OCI-LY1 (cell line): ENCODE measurements at regions not wholly inside any gene's neighbourhood (a gene's known extent, or its start where the extent isn't known, plus 50 kb on each side); places are given as distances from the start of the nearest gene placed in this dataset.
"Not testable (repeated sequence)": the region's sequence is repeated elsewhere in the genome, so short reads cannot be mapped to it uniquely, and the experiment has no call there.

ENCODE experiments used
- H2AFZ ChIP-seq: fragments of 200-600 bp; sonication (generic), shearing (Covaris generic); 2 replicates; pipeline ENCODE4 v1.6.0; 2014; ENCODE audit warnings: antibody characterized with exemption, mild to moderate bottlenecking, low read length
- H3F3A ChIP-seq: fragments of 200-600 bp; sonication (generic), shearing (Covaris generic); 2 replicates; pipeline ENCODE4 v1.6.0; 2014; ENCODE audit warnings: mild to moderate bottlenecking, antibody characterized with exemption, low read length, moderate library complexity; ENCODE audit not compliant: insufficient read depth
- H3K27ac ChIP-seq: fragments of 200-600 bp; sonication (generic); 2 replicates; pipeline ENCODE4 v1.5.1; 2014; ENCODE audit warnings: low read length, mixed run types, mild to moderate bottlenecking, low read depth; ENCODE audit not compliant: poor library complexity, severe bottlenecking
- H3K27me3 ChIP-seq: fragments of 200-600 bp; sonication (generic); 2 replicates; pipeline ENCODE4 v1.6.0; 2014; ENCODE audit warnings: antibody characterized with exemption, mild to moderate bottlenecking, low read length, moderate library complexity; ENCODE audit not compliant: insufficient read depth
- H3K36me3 ChIP-seq: fragments of 200-600 bp; sonication (generic); 2 replicates; pipeline ENCODE4 v1.6.1; 2014; ENCODE audit warnings: mild to moderate bottlenecking, antibody characterized with exemption, low read length, moderate library complexity, mixed read lengths; ENCODE audit not compliant: insufficient read depth
- H3K4me1 ChIP-seq: fragments of 200-600 bp; sonication (generic); 2 replicates; pipeline ENCODE4 v1.5.1; 2014; ENCODE audit warnings: mild to moderate bottlenecking, low read length, moderate library complexity; ENCODE audit not compliant: insufficient read depth, severe bottlenecking
- H3K4me2 ChIP-seq: fragments of 200-600 bp; sonication (generic), shearing (Covaris generic); 2 replicates; pipeline ENCODE4 v1.6.1; 2014; ENCODE audit warnings: low read length
- H3K4me3 ChIP-seq: fragments of 200-600 bp; sonication (generic); 2 replicates; pipeline ENCODE4 v1.5.1; 2014; ENCODE audit warnings: low read length, low read depth, mild to moderate bottlenecking, mixed read lengths; ENCODE audit not compliant: poor library complexity, severe bottlenecking
- H3K79me2 ChIP-seq: fragments of 200-600 bp; shearing (Covaris generic); 2 replicates; pipeline ENCODE4 v1.6.1; 2016; ENCODE audit warnings: mixed run types, low read length, mixed read lengths; ENCODE audit not compliant: insufficient read depth
- H3K9ac ChIP-seq: fragments of 200-600 bp; sonication (generic), shearing (Covaris generic); 2 replicates; pipeline ENCODE4 v1.6.1; 2014; ENCODE audit warnings: mild to moderate bottlenecking, low read length, mixed read lengths
- H3K9me2 ChIP-seq: fragments of 200-600 bp; sonication (generic), shearing (Covaris generic); 2 replicates; pipeline ENCODE4 v1.6.1; 2014; ENCODE audit warnings: low read depth, mild to moderate bottlenecking, low read length, mixed read lengths
- H3K9me3 ChIP-seq: fragments of 200-600 bp; shearing (Covaris generic); 2 replicates; pipeline ENCODE4 v1.6.1; 2014; ENCODE audit warnings: low read length, mixed read lengths
- H4K20me1 ChIP-seq: fragments of 200-600 bp; sonication (generic), shearing (Covaris generic); 2 replicates; pipeline ENCODE4 v1.6.0; 2016; ENCODE audit warnings: mild to moderate bottlenecking, low read length; ENCODE audit not compliant: insufficient read depth
- CTCF ChIP-seq: fragments of 200-600 bp; sonication (generic), shearing (Covaris generic); IDR thresholded peaks from 2 replicates; pipeline ENCODE4 v1.5.1; 2017; ENCODE audit warnings: mild to moderate bottlenecking, antibody characterized with exemption, low read length, moderate library complexity, mixed read lengths
- EZH2 ChIP-seq: fragments of 200-600 bp; sonication (generic), shearing (Covaris generic); IDR thresholded peaks from 2 replicates; pipeline ENCODE4 v1.8.0; 2017; ENCODE audit warnings: borderline replicate concordance, mixed run types, mild to moderate bottlenecking, antibody characterized with exemption, low read length, moderate library complexity, mixed read lengths

GRCh38 chr13:53285896-53286430 is 257.4 kb downstream of the OLFM4 start:
- no peaks in the 10 kb centered on the region for H3K9me3 ChIP-seq
- no peak overlapping the region for H3K9ac ChIP-seq
- H3K27ac ChIP-seq, result no peak overlapping the region
- H3K4me2 ChIP-seq, result no peak overlapping the region
- no peaks in the 10 kb centered on the region for H3K27me3 ChIP-seq
- no peak for TF ChIP-seq EZH2
- TF ChIP-seq CTCF, result no peak
- H3K4me1 ChIP-seq, result no peaks in the 10 kb centered on the region
- H2AFZ ChIP-seq, result no peak overlapping the region
- H3K79me2 ChIP-seq, result no peaks in the 10 kb centered on the region
- H3K36me3 ChIP-seq, result no peaks in the 10 kb centered on the region
- H3K4me3 ChIP-seq, result no peak overlapping the region
- H4K20me1 ChIP-seq, result no peaks in the 10 kb centered on the region
- no peaks in the 10 kb centered on the region for H3K9me2 ChIP-seq
- no peaks in the 10 kb centered on the region for H3F3A ChIP-seq

DNA sequence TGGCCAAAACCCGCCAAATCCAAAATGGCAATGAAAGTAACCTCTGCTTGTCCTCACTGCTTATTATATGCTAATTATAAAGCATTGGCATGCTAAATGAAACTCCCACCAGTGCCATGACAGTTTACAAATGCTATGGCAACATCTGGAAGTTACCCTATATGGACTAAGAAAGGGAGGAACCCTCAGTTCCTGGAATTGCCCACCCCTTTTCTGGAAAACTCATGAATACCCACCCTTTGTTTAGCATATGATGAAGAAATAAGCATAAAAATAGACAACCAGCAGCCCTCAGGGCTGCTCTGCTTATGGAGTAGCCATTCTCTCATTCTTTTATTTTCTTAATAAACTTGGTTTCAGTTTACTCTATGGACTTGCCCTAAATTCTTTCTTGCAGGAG is 269.8 kb downstream of the OLFM4 start:
- Histone ChIP-seq H3K9me3 (no peaks in the 10 kb centered on the region), H3F3A (no peaks in the 10 kb centered on the region), H3K27me3 (no peaks in the 10 kb centered on the region), H3K9me2 (no peaks in the 10 kb centered on the region), H3K4me2 (no peak overlapping the region), H3K4me3 (no peak overlapping the region), H3K36me3 (no peaks in the 10 kb centered on the region), H4K20me1 (no peaks in the 10 kb centered on the region), H3K4me1 (no peaks in the 10 kb centered on the region), H3K9ac (no peak overlapping the region), H3K79me2 (no peaks in the 10 kb centered on the region), H2AFZ (no peak overlapping the region), H3K27ac (no peak overlapping the region)
- no peak for TF ChIP-seq CTCF
- TF ChIP-seq EZH2, result no peak

- Histone ChIP-seq H3K9me2 (no peaks in the 10 kb centered on the region), H3K9me3 (no peaks in the 10 kb centered on the region), H3K27ac (no peak overlapping the region), H3K36me3 (no peaks in the 10 kb centered on the region), H3K4me1 (no peaks in the 10 kb centered on the region), H3K4me3 (no peak overlapping the region), H3K27me3 (no peaks in the 10 kb centered on the region), H3K79me2 (no peaks in the 10 kb centered on the region), H3F3A (no peaks in the 10 kb centered on the region), H4K20me1 (no peaks in the 10 kb centered on the region), H3K4me2 (no peak overlapping the region), H3K9ac (no peak overlapping the region), H2AFZ (no peak overlapping the region)
- no peak for TF ChIP-seq CTCF
- TF ChIP-seq EZH2, result no peak
Measured at GRCh38 chr13:53301449-53301848, 272.8 kb downstream of the OLFM4 start.

GRCh38 chr13:53305419-53305818 is 276.8 kb downstream of the OLFM4 start:
- not testable (repeated sequence) for H3K36me3 ChIP-seq, H3K9ac ChIP-seq, H3K27me3 ChIP-seq, H3K4me3 ChIP-seq, H3F3A ChIP-seq, H4K20me1 ChIP-seq, H2AFZ ChIP-seq, H3K4me1 ChIP-seq, H3K79me2 ChIP-seq, H3K4me2 ChIP-seq, H3K9me2 ChIP-seq, H3K9me3 ChIP-seq, H3K27ac ChIP-seq
